ENCODE measurements at regions not wholly inside any gene's neighbourhood (a gene's known extent, or its start where the extent isn't known, plus 50 kb on each side); places are given as distances from the start of the nearest gene placed in this dataset.

- no peak for FAIRE-seq
- DNase-seq (ENCODE audit: extremely low spot score, insufficient read length, low read depth) = no peak
Measured at GRCh38 chrX:74251006-74251930, 52.7 kb upstream of the ZCCHC13 start.

GRCh38 chrX:74250574-74250973 lies 53.4 kb upstream of the ZCCHC13 start:
- DNase-seq (ENCODE audit: extremely low spot score, insufficient read length, low read depth) = no peak
- no peak for FAIRE-seq

- DNase-seq (ENCODE audit: extremely low spot score, insufficient read length, low read depth) (no peak), FAIRE-seq (peak; percentile 44)
Measured at GRCh38 chrX:74249963-74250362, 54.0 kb upstream of the ZCCHC13 start.

GRCh38 chrX:74248889-74249288 lies 55.1 kb upstream of the ZCCHC13 start:
- no peak for DNase-seq (ENCODE audit: extremely low spot score, insufficient read length, low read depth)
- no peak for FAIRE-seq

- DNase-seq (ENCODE audit: extremely low spot score, insufficient read length, low read depth) (no peak), FAIRE-seq (no peak)
Measured at GRCh38 chrX:74246524-74246923, 57.5 kb upstream of the ZCCHC13 start.

GRCh38 chrX:74242484-74243138 lies 61.4 kb upstream of the ZCCHC13 start:
- no peak for FAIRE-seq
- no peak for DNase-seq (ENCODE audit: extremely low spot score, insufficient read length, low read depth)

- DNase-seq (ENCODE audit: extremely low spot score, insufficient read length, low read depth) (no peak), FAIRE-seq (no peak)
Measured at GRCh38 chrX:74242050-74242449, 61.9 kb upstream of the ZCCHC13 start.

- DNase-seq (ENCODE audit: extremely low spot score, insufficient read length, low read depth) = no peak
- FAIRE-seq = no peak
Measured at GRCh38 chrX:74238771-74239170, 65.2 kb upstream of the ZCCHC13 start.

- no peak for DNase-seq (ENCODE audit: extremely low spot score, insufficient read length, low read depth)
- FAIRE-seq = no peak
Measured at GRCh38 chrX:74234818-74235217, 69.2 kb upstream of the ZCCHC13 start.

- FAIRE-seq (no peak), DNase-seq (ENCODE audit: extremely low spot score, insufficient read length, low read depth) (no peak)
Measured at GRCh38 chrX:74232859-74233258, 71.1 kb upstream of the ZCCHC13 start.

- DNase-seq (ENCODE audit: extremely low spot score, insufficient read length, low read depth) = no peak
- FAIRE-seq = no peak
Measured at GRCh38 chrX:74231625-74232024, 72.4 kb upstream of the ZCCHC13 start.

GRCh38 chrX:74230094-74230493 lies 73.9 kb upstream of the ZCCHC13 start:
- FAIRE-seq (no peak), DNase-seq (ENCODE audit: extremely low spot score, insufficient read length, low read depth) (no peak)

GRCh38 chrX:74225111-74225510 lies 78.9 kb upstream of the ZCCHC13 start:
- FAIRE-seq = no peak
- DNase-seq (ENCODE audit: extremely low spot score, insufficient read length, low read depth) = no peak

- no peak for DNase-seq (ENCODE audit: extremely low spot score, insufficient read length, low read depth)
- no peak for FAIRE-seq
Measured at GRCh38 chrX:74220277-74220676, 83.7 kb upstream of the ZCCHC13 start.

GRCh38 chrX:74218895-74219294 lies 85.1 kb upstream of the ZCCHC13 start:
- DNase-seq (ENCODE audit: extremely low spot score, insufficient read length, low read depth) (no peak), FAIRE-seq (no peak)

GRCh38 chrX:74216421-74216820 lies 87.6 kb upstream of the ZCCHC13 start:
- DNase-seq (ENCODE audit: extremely low spot score, insufficient read length, low read depth) (no peak), FAIRE-seq (no peak)

GRCh38 chrX:74211911-74212310 lies 92.1 kb upstream of the ZCCHC13 start:
- FAIRE-seq (no peak), DNase-seq (ENCODE audit: extremely low spot score, insufficient read length, low read depth) (no peak)

- DNase-seq (ENCODE audit: extremely low spot score, insufficient read length, low read depth) (no peak), FAIRE-seq (no peak)
Measured at GRCh38 chrX:74207539-74207938, 96.4 kb upstream of the ZCCHC13 start.

- FAIRE-seq (no peak), DNase-seq (ENCODE audit: extremely low spot score, insufficient read length, low read depth) (no peak)
Measured at GRCh38 chrX:74195605-74196004, 108.4 kb upstream of the ZCCHC13 start.

GRCh38 chrX:74195120-74195519 lies 108.9 kb upstream of the ZCCHC13 start:
- no peak for FAIRE-seq
- DNase-seq (ENCODE audit: extremely low spot score, insufficient read length, low read depth) = no peak

GRCh38 chrX:74187211-74187610 lies 116.8 kb upstream of the ZCCHC13 start:
- FAIRE-seq = no peak
- DNase-seq (ENCODE audit: extremely low spot score, insufficient read length, low read depth) = no peak

All from GM18507 (cell line).